GM10266 (cell line): ENCODE measurements at regions not wholly inside any gene's neighbourhood (a gene's known extent, or its start where the extent isn't known, plus 50 kb on each side); places are given as distances from the start of the nearest gene placed in this dataset.

Source experiments
- DNase-seq: peaks from one replicate; pipeline ENCODE4 v3.0.0; 2012; ENCODE audit errors: extremely low spot score
- CTCF ChIP-seq: IDR thresholded peaks from 2 replicates; pipeline ENCODE4 v1.5.1; 2012; ENCODE audit warnings: mild to moderate bottlenecking, low read depth; ENCODE audit not compliant: control insufficient read depth, insufficient read depth; ENCODE audit errors: missing control alignments

DNA sequence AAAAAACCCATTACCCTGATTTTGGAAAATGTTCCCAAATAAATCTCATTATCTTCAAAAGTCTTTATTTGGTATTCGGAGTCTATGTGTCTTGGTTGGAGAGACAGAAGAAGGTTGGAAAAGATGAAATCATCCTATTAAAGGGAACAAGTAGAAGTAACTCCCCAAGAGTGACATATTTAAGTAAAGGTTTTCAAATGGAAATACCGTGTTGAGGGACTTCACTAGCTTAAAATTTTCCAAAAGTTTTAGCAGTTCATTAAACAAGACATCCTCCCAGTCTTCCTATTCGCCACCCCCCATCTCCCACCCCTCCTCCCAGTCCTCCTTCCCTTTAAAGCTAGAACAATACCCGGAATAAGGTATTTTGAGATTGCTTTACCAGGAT, 62.7 kb upstream of the CCDC160 start:
- TF ChIP-seq CTCF, result no peak
- DNase-seq, result no peak

DNA sequence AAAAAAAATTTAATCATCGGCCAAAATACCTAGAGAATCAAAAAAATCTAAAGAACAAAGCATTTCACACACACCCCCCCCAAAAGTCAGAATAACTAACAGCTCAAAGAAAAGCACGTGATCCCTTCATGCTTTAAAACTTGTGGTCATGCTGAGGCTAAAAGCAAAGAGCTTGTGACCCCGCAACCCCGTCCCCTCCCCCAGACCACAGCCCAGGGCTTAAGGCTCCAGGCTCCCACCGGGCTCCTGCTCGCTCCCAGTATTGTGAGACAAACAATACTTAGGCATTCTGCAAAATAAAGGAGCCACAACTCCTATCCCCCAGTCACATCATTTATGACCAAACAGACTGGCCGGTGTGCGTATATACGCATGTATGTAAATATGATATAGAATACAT, 62.1 kb upstream of the CCDC160 start:
- DNase-seq, result no peak
- no peak for TF ChIP-seq CTCF

DNA sequence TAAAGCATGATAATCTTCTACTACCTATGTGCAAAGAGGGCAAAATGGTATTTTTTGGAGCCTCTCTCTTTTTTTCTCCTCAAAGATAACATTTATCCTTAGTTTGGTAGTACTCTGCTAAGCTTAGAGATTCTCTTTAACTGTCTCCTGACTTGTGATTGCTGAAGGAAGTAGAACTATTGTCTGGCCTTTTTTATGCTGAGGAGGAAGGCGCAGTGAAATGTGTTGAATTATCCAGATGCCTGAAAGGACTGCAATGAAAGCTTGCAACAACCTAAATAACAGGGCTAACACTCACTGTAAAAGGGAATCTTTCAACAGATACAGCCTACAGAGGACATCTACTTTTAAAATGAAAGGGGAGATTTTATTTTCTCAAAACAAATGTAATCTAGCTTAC, 59.5 kb upstream of the CCDC160 start:
- TF ChIP-seq CTCF, result no peak
- DNase-seq, result no peak

DNA sequence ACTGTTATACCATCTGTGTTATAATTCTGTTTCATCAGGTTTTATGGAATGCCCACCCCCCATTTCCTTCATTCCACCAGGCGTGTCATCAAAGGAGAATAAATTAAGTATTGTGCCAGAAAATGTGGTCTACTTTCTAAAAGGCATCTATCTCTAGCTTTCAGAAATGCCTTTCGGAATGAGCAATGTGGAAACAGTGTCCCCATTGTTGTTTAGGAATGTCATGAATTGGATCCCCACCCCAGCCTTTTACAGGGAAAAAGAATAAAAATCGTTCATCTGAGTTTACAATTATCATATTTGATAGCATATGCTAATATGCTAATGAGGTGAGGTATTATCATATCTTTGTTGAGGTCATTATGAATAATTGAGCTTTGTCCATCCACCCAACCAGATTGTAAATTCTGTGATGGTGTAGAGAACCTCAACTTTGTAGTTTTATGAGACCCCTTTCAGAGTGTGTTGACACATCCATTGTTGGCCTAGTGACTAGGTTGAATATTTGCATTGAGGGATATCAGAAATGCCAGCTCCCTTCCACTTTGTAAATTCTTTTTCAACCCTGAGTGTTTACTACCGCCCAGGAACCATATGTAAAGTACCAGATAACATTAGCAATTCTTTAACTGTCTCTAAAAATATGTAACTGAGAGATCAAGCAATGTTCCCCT, 56.2 kb upstream of the CCDC160 start:
- no peak for DNase-seq
- TF ChIP-seq CTCF, result no peak

- DNase-seq, result no peak
- TF ChIP-seq CTCF, result no peak
Measured at GRCh38 chrX:134181275-134181660, 55.7 kb upstream of the CCDC160 start.

- no peak for TF ChIP-seq CTCF
- no peak for DNase-seq
Measured at GRCh38 chrX:134183665-134184064, 53.3 kb upstream of the CCDC160 start.

DNA sequence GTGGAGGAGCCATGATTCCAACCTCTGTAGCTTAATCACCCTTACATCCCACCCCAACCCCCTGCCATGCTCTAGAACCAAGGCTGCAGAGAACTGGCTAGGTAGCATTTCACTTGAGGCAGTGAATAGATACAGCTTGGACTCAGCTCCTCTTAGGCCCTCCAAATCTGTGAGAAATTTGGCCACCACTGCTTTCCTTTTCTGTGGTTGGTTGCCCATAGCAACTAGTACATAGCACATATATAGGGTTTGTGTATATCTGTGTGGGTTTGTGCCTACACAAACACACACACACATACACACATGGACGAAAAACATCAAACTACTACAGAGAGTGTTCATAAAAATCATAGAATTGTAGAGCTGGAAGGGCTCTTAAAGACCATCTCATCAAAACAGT, 52.0 kb upstream of the CCDC160 start:
- no peak for DNase-seq
- no peak for TF ChIP-seq CTCF
